ENCODE measurements at regions not wholly inside any gene's neighbourhood (a gene's known extent, or its start where the extent isn't known, plus 50 kb on each side); places are given as distances from the start of the nearest gene placed in this dataset.
"Not testable (repeated sequence)": the region's sequence is repeated elsewhere in the genome, so short reads cannot be mapped to it uniquely, and the experiment has no call there.

DNA sequence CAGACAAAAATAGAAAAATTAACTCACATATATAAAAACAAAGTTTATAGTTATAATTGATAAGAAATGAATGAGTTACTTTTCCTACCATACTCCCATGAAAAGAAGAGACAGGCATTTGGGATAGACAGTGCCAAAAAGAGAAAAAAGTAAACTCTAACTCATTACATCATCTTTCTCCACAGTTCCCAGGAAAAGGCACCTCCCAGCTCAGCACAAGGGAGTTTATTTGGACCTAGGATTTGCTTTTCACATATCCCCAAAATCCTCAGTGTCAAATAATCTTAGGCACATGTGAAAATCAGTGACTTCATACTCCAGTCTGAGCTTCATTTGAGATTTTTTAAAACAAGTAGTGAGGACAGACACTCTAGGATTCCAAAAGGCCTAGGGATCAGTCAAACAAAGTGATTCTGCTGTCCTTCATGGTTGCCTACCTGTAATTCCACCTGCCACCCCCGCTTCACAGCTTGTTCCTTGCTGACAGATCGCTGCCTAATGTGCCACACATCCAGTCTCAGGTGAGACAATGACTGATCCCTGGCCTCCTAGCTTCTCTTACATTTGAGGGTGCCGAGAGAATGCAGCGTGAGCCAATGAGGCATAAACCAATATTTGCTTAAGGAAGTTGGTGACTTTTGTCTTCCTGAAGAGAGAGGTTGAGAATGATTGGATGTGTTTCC is 573.7 kb downstream of the TBL1XR1 start:
- no peak for DNase-seq
- no peaks in the 10 kb centered on the region for H3K9me3 ChIP-seq
- no peak overlapping the region for H3K27ac ChIP-seq
- no peaks in the 10 kb centered on the region for H3K36me3 ChIP-seq
- H3K27me3 ChIP-seq, result no peaks in the 10 kb centered on the region
- no peak overlapping the region for H3K4me3 ChIP-seq
- TF ChIP-seq CTCF (IDR thresholded peaks at IDR 0.05), result no peak
- no peak for TF ChIP-seq POLR2A (IDR thresholded peaks at IDR 0.05)
- no peaks in the 10 kb centered on the region for H3K4me1 ChIP-seq

- no peak for TF ChIP-seq POLR2A (IDR thresholded peaks at IDR 0.05)
- TF ChIP-seq CTCF (IDR thresholded peaks at IDR 0.05), result no peak
- Histone ChIP-seq H3K36me3 (no peaks in the 10 kb centered on the region), H3K9me3 (no peaks in the 10 kb centered on the region), H3K4me3 (no peak overlapping the region), H3K4me1 (no peaks in the 10 kb centered on the region), H3K27ac (no peak overlapping the region), H3K27me3 (no peaks in the 10 kb centered on the region)
- no peak for DNase-seq
These were observed 577.4 kb downstream of the TBL1XR1 start for GRCh38 chr3:176619833-176620232.

DNA sequence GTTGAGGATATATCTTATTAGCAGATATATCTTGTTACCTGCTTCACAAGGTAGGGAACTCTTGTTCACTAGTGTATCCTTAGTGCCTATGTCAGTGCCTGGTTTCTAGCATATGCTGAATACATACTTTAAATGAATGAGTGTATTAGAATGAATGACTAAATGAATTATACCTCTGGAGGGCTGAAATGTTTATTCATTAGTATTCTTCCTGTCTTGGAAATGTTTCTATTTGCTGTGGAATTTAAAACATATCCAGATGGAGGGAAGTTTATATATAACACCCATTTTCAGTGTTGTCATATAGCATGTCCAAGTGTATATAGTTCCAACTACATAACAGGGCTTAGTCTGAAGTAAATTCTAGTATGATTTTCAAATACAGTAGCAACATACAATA is 581.5 kb downstream of the TBL1XR1 start:
- no peaks in the 10 kb centered on the region for H3K27me3 ChIP-seq
- TF ChIP-seq CTCF (IDR thresholded peaks at IDR 0.05) (no peak), POLR2A (IDR thresholded peaks at IDR 0.05) (no peak)
- no peaks in the 10 kb centered on the region for H3K36me3 ChIP-seq
- H3K9me3 ChIP-seq, result no peaks in the 10 kb centered on the region
- no peak for DNase-seq
- no peak overlapping the region for H3K4me3 ChIP-seq
- no peaks in the 10 kb centered on the region for H3K4me1 ChIP-seq
- H3K27ac ChIP-seq, result no peak overlapping the region

GRCh38 chr3:176611703-176612102 is 585.6 kb downstream of the TBL1XR1 start:
- Histone ChIP-seq H3K27ac (no peak overlapping the region), H3K36me3 (no peaks in the 10 kb centered on the region), H3K9me3 (no peaks in the 10 kb centered on the region), H3K27me3 (no peaks in the 10 kb centered on the region), H3K4me1 (no peaks in the 10 kb centered on the region), H3K4me3 (no peak overlapping the region)
- TF ChIP-seq CTCF (IDR thresholded peaks at IDR 0.05), result no peak
- no peak for TF ChIP-seq POLR2A (IDR thresholded peaks at IDR 0.05)
- DNase-seq, result no peak

DNA sequence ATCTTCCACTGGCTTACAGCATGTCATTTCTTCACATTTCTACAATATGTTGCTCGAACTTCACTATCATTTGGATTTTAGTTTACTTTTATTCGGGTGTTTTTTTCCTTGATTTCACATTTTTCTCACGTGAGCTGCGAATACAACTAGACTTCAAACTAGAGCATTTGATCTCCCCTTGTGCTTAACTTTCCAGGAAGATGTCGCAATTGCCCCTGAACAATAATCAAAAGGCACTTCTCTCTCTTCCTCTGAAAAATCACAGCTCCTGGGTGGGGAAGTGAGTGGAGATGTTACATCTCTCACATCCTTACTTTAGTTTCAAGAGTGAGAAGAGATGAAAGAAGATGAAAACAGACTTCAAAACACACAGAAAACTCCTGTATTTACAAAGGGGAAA is 587.9 kb downstream of the TBL1XR1 start:
- Histone ChIP-seq H3K27me3 (no peaks in the 10 kb centered on the region), H3K27ac (no peak overlapping the region), H3K4me1 (no peaks in the 10 kb centered on the region), H3K4me3 (no peak overlapping the region), H3K36me3 (no peaks in the 10 kb centered on the region), H3K9me3 (no peaks in the 10 kb centered on the region)
- TF ChIP-seq CTCF (IDR thresholded peaks at IDR 0.05) (no peak), POLR2A (IDR thresholded peaks at IDR 0.05) (no peak)
- DNase-seq, result no peak

- not testable (repeated sequence) for H3K4me3 ChIP-seq, H3K4me1 ChIP-seq, DNase-seq, H3K27ac ChIP-seq, H3K27me3 ChIP-seq, H3K9me3 ChIP-seq, H3K36me3 ChIP-seq
These were observed 591.7 kb downstream of the TBL1XR1 start for GRCh38 chr3:176605553-176605952.

Measured in Peyer's patch (tissue), 4 donors.